OCI-LY3 (cell line): ENCODE measurements at regions not wholly inside any gene's neighbourhood (a gene's known extent, or its start where the extent isn't known, plus 50 kb on each side); places are given as distances from the start of the nearest gene placed in this dataset.

Experiments
- CTCF ChIP-seq: fragments of 200-600, 300-600 bp; sonication (generic); IDR thresholded peaks from 2 replicates; pipeline ENCODE4 v1.5.1; 2014; ENCODE audit warnings: antibody characterized with exemption, low read length, low read depth
- EZH2phosphoT487 ChIP-seq: fragments of 200-600 bp; shearing (Covaris generic); IDR thresholded peaks from 2 replicates; pipeline ENCODE4 v1.6.1; 2018; ENCODE audit warnings: antibody characterized with exemption, mixed run types, low read depth

GRCh38 chr10:118403967-118404366 is 61.8 kb upstream of the FAM204A start:
- TF ChIP-seq CTCF, result no peak
- no peak for TF ChIP-seq EZH2phosphoT487
